ENCODE measurements at regions not wholly inside any gene's neighbourhood (a gene's known extent, or its start where the extent isn't known, plus 50 kb on each side); places are given as distances from the start of the nearest gene placed in this dataset.
"Not testable (repeated sequence)": the region's sequence is repeated elsewhere in the genome, so short reads cannot be mapped to it uniquely, and the experiment has no call there.

- DNase-seq: no peak
These were observed 173.8 kb upstream of the SMIM30 start for GRCh38 chr7:113292105-113292504.

- DNase-seq: no peak
These were observed 172.7 kb upstream of the SMIM30 start for GRCh38 chr7:113291058-113291457.

- no peak for DNase-seq
These were observed 170.9 kb upstream of the SMIM30 start for GRCh38 chr7:113289140-113289740.

GRCh38 chr7:113285411-113285810, 167.1 kb upstream of the SMIM30 start:
- DNase-seq: no peak

GRCh38 chr7:113283861-113284260, 165.5 kb upstream of the SMIM30 start:
- DNase-seq: no peak

- no peak for DNase-seq
These were observed 164.5 kb upstream of the SMIM30 start for GRCh38 chr7:113282875-113283274.

- no peak for DNase-seq
These were observed 162.9 kb upstream of the SMIM30 start for GRCh38 chr7:113281223-113281622.

- no peak for DNase-seq
These were observed 160.9 kb upstream of the SMIM30 start for GRCh38 chr7:113279256-113279655.

- no peak for DNase-seq
These were observed 152.4 kb upstream of the SMIM30 start for GRCh38 chr7:113270790-113271189.

GRCh38 chr7:113269592-113269991, 151.2 kb upstream of the SMIM30 start:
- DNase-seq: not testable (repeated sequence)

- DNase-seq: no peak
These were observed 150.4 kb upstream of the SMIM30 start for GRCh38 chr7:113268757-113269156.

GRCh38 chr7:113267885-113268284, 149.5 kb upstream of the SMIM30 start:
- DNase-seq: no peak

- DNase-seq: no peak
These were observed 148.9 kb upstream of the SMIM30 start for GRCh38 chr7:113267271-113267670.

- no peak for DNase-seq
These were observed 145.4 kb upstream of the SMIM30 start for GRCh38 chr7:113263749-113264148.

GRCh38 chr7:113263215-113263742, 144.9 kb upstream of the SMIM30 start:
- DNase-seq: not testable (repeated sequence)

- DNase-seq: no peak
These were observed 138.7 kb upstream of the SMIM30 start for GRCh38 chr7:113256883-113257531.

- DNase-seq: no peak
These were observed 128.8 kb upstream of the SMIM30 start for GRCh38 chr7:113247198-113247597.

GRCh38 chr7:113246738-113247137, 128.4 kb upstream of the SMIM30 start:
- DNase-seq: no peak

- DNase-seq: no peak
These were observed 114.5 kb upstream of the SMIM30 start for GRCh38 chr7:113232885-113233284.

GRCh38 chr7:113230691-113231090, 112.3 kb upstream of the SMIM30 start:
- DNase-seq: no peak

GRCh38 chr7:113217314-113217713, 99.0 kb upstream of the SMIM30 start:
- no peak for DNase-seq

- DNase-seq: no peak
These were observed 97.7 kb upstream of the SMIM30 start for GRCh38 chr7:113216038-113216437.

- DNase-seq: no peak
These were observed 91.3 kb upstream of the SMIM30 start for GRCh38 chr7:113209449-113210203.

- DNase-seq: no peak
These were observed 89.6 kb upstream of the SMIM30 start for GRCh38 chr7:113207931-113208330.

All from femur (tissue), 1 donor.